ENCODE measurements at regions not wholly inside any gene's neighbourhood (a gene's known extent, or its start where the extent isn't known, plus 50 kb on each side); places are given as distances from the start of the nearest gene placed in this dataset.

- TF ChIP-seq TARDBP (IDR thresholded peaks at IDR 0.05), result no peak
- TF ChIP-seq NCOA2 (IDR thresholded peaks at IDR 0.05; ENCODE audit: partially characterized antibody in 2 of 2), result no peak
- no peak for TF ChIP-seq THAP7 (CRISPR knock-in tag; IDR thresholded peaks at IDR 0.05)
- TF ChIP-seq GTF2E2 (tag; IDR thresholded peaks at IDR 0.05), result no peak
- TF ChIP-seq MAZ (CRISPR knock-in tag; conservative IDR thresholded peaks at IDR 0.05 in 1 of 2, IDR thresholded peaks at IDR 0.05 in 1 of 2), result no peak
- TF ChIP-seq TCF15 (CRISPR knock-in tag; IDR thresholded peaks at IDR 0.05), result no peak
- TF ChIP-seq ID3 (CRISPR knock-in tag; IDR thresholded peaks at IDR 0.05), result no peak
- no peak for TF ChIP-seq ID3 (tag; IDR thresholded peaks at IDR 0.05)
- no peak for TF ChIP-seq TGIF2 (CRISPR knock-in tag; IDR thresholded peaks at IDR 0.05)
- no peak for TF ChIP-seq FOXA3 (CRISPR knock-in tag; conservative IDR thresholded peaks at IDR 0.05 in 1 of 2, IDR thresholded peaks at IDR 0.05 in 1 of 2)
- no peak for TF ChIP-seq KDM5B (IDR thresholded peaks at IDR 0.05; ENCODE audit: insufficient replicate concordance, low read depth, low read length)
- no peak for TF ChIP-seq HMG20A (CRISPR knock-in tag; conservative IDR thresholded peaks at IDR 0.05)
- no peak for TF ChIP-seq CLOCK (CRISPR knock-in tag; IDR thresholded peaks at IDR 0.05; ENCODE audit: borderline replicate concordance)
- no peak for TF ChIP-seq ZNF699 (CRISPR knock-in tag; IDR thresholded peaks at IDR 0.05; ENCODE audit: insufficient replicate concordance)
- no peak for TF ChIP-seq ZC3H11A (IDR thresholded peaks at IDR 0.05; ENCODE audit: low read depth, low read length)
- ATAC-seq, result no peak
- Histone ChIP-seq H3K27me3 (ENCODE audit: control insufficient read depth in 2 of 2, insufficient read depth in 2 of 2, low read length in 2 of 2) (no peaks in the 10 kb centered on the region), H3K9ac (ENCODE audit: insufficient read depth in 1 of 2, low read depth in 2 of 2, low read length in 2 of 2) (no peak overlapping the region), H3K4me3 (no peak overlapping the region), H3K9me3 (replicated peaks; ENCODE audit: control insufficient read depth, insufficient read depth, low read depth, low read length) (no peaks in the 10 kb centered on the region), H4K20me1 (replicated peaks; ENCODE audit: control insufficient read depth, insufficient read depth, low read length) (no peaks in the 10 kb centered on the region), H2AFZ (ENCODE audit: low read depth, low read length) (no peak overlapping the region), H3K4me2 (ENCODE audit: insufficient read depth, low read length) (no peak overlapping the region), H3K9me1 (ENCODE audit: control insufficient read depth, insufficient read depth, low read length) (no peaks in the 10 kb centered on the region), H3K79me2 (ENCODE audit: control insufficient read depth, insufficient read depth, low read length) (no peaks in the 10 kb centered on the region), H3K4me1 (replicated peaks in 1 of 2; ENCODE audit: control insufficient read depth in 2 of 2, insufficient read depth in 2 of 2, low read length in 2 of 2) (no peaks in the 10 kb centered on the region), H3K27ac (ENCODE audit: extremely low read depth, low read depth, low read length) (no peak overlapping the region), H3K36me3 (ENCODE audit: control insufficient read depth, insufficient read depth, low read length) (no peaks in the 10 kb centered on the region)
- in situ Hi-C loops (cut with MboI) (no loop called here), intact Hi-C loops (cut with micrococcal nuclease) (no loop called here)
- no peak for DNase-seq (ENCODE audit: extremely low read depth in 1 of 4, low spot score in 3 of 4)
- BruUV-seq (replicated peaks), result no TSS peak
- ChIA-PET CTCF (ENCODE audit: low intra/inter-chr PET ratio) (no interaction called here), POLR2A (no interaction called here)
- 4% methylated on average over 2 of the region's 2 CpGs for WGBS (ENCODE audit: insufficient coverage, low coverage, missing lambda C conversion rate)
- FAIRE-seq, result no peak
Measured at GRCh38 chr11:104546501-104546900, 351.8 kb downstream of the CASP12 start.

All from K562 (cell line).